Activated CD4-positive, alpha-beta T cell treated with anti-CD3 and anti-CD28 coated beads for 36 hours (primary cell): ENCODE measurements at regions not wholly inside any gene's neighbourhood (a gene's known extent, or its start where the extent isn't known, plus 50 kb on each side); places are given as distances from the start of the nearest gene placed in this dataset.
"Not testable (repeated sequence)": the region's sequence is repeated elsewhere in the genome, so short reads cannot be mapped to it uniquely, and the experiment has no call there.

ENCODE experiments used
- ATAC-seq: fragments of 200-7000 bp; cut with Tn5 transposase; one replicate; pipeline ENCODE4 v1.10.0; 2021; ENCODE audit warnings: mild to moderate bottlenecking, moderate library complexity
- CTCF ChIA-PET: fragments of 350-600 bp; sonication (Branson Sonifier 250); formaldehyde crosslinking; loops from one replicate; lab custom pipeline; 2021; ENCODE audit warnings: antibody characterized with exemption; lab: Charles Lee
- POLR2A ChIA-PET: fragments of 350-600 bp; sonication (Branson Sonifier 250); formaldehyde crosslinking; loops from one replicate; lab custom pipeline; 2021; ENCODE audit warnings: antibody characterized with exemption, inconsistent platforms; lab: Charles Lee
- DNase-seq: peaks from one replicate; pipeline ENCODE4 v3.0.0-alpha.2; 2020
- H3K27ac Mint-ChIP-seq: one replicate; pipeline ENCODE4 v1.8.0; 2021; ENCODE audit warnings: mixed read lengths
- H3K27me3 Mint-ChIP-seq: one replicate; pipeline ENCODE4 v1.8.0; 2021; ENCODE audit warnings: mixed read lengths
- H3K36me3 Mint-ChIP-seq: one replicate; pipeline ENCODE4 v1.8.0; 2021; ENCODE audit warnings: low read depth, mixed read lengths
- H3K4me1 Mint-ChIP-seq: one replicate; pipeline ENCODE4 v1.8.0; 2021; ENCODE audit warnings: mixed read lengths
- H3K4me3 Mint-ChIP-seq: one replicate; pipeline ENCODE4 v1.8.0; 2021; ENCODE audit warnings: mild to moderate bottlenecking, moderate library complexity, mixed read lengths
- H3K9me3 Mint-ChIP-seq: one replicate; pipeline ENCODE4 v1.8.0; 2021; ENCODE audit warnings: low read depth, mixed read lengths
- intact Hi-C, 2 experiments: fragments of 100-400 bp; cut with DNase I in 1 of 2; cut with micrococcal nuclease in 1 of 2; formaldehyde crosslinking; loops; one replicate each; pipeline versions ENCODE4 v1.14.2 to v1.15.1; 2022 to 2024; cut with DNase I, micrococcal nuclease

DNA sequence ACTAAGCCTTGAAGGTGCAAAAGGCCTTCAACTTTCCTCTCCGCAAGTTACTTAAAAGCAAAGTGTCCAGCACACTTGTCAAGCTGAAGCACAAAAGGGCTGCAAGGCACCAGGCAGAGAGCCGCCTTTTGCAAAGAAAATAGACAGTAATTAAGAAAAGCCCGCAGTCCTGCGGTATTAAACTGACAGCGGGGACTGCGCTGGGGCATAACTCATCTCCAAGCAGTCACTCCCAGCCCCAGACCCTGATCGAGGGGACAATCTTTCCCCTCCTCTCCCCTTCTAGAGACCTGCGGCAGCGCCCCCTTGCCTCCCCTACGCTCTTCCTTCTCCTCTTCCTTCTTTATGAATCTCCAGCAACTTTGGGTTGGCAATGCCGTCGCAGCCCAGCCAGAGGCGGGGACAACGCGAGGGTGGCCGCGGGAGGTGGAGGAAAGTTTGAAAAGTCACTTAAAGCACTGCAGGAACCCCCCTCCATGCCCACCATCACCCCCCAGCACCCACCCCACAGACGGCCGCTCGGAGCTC is 200.9 kb upstream of the CAND1 start:
- Mint-ChIP-seq H3K36me3 (no peaks in the 10 kb centered on the region), H3K27me3 (peaks cover 33% of the 10 kb centered on the region), H3K4me3 (peak overlapping the region; percentile 80), H3K27ac (no peak overlapping the region), H3K4me1 (peaks cover 18% of the 10 kb centered on the region), H3K9me3 (no peaks in the 10 kb centered on the region)
- peak; percentile 17 for ATAC-seq
- intact Hi-C loops, result loop anchor here in 1 of 2 experiments (2.0 kb wide), 1 partner anchor 201 kb away; the partner anchor contains the start of gene CAND1
- CTCF ChIA-PET, result interaction anchor here (0.7 to 1.2 kb wide), 5 partner anchors 74 to 249 kb away, joined by 3 to 4 read pairs (median 3); no protein-coding TSS in a partner anchor
- DNase-seq, result peak; percentile 29
- POLR2A ChIA-PET, result interaction anchor here (1.9 kb wide), 1 partner anchor 201 kb away, joined by 6 read pairs; the partner anchor contains the start of gene CAND1

DNA sequence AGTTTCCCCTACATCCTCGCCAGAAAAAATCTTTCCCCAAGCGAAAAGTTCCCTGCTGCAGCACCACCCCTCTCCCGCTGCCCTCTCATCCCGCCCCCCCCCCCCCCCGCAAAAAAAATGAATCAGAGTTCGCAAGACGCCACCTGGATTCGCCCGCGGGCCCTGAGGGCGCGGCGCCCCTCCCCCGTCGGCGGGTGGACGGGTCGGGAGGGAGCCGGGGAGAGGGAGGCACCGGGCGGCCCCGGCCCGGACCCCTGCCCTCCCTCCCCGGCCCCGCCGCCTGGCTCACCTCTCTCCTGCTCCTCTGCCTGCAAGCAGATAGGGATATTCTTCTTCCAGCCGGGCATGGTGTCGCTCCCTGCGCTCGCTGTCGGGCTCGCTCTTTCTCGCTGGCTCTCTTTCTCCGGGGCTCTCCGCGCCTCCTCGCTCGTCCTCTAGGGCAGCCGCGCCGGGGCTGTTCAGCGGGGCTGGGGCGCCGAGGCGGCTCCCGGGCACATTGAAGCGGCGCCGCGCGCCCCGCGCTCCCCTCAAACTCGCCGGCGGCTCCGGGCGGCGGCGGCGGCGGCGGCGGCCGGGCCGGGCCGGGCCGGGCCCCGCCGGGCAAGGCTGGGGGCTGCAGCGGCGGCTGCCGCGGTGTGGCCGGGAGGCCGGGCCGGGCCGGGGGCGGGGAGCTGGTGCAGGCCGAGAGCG is 200.3 kb upstream of the CAND1 start:
- H3K9me3 Mint-ChIP-seq, result no peaks in the 10 kb centered on the region
- peaks cover 33% of the 10 kb centered on the region for H3K27me3 Mint-ChIP-seq
- H3K27ac Mint-ChIP-seq, result no peak overlapping the region
- ATAC-seq, result peak; percentile 63
- ChIA-PET POLR2A (interaction anchor here (1.9 kb wide), 1 partner anchor 201 kb away, joined by 6 read pairs; the partner anchor contains the start of gene CAND1), CTCF (interaction anchor here (0.7 to 1.0 kb wide), 6 partner anchors 50 to 250 kb away, joined by 3 to 4 read pairs (median 3); partner anchors contain the start of gene CAND1)
- no peaks in the 10 kb centered on the region for H3K36me3 Mint-ChIP-seq
- intact Hi-C loops, result loop anchor here (1.0 to 2.0 kb wide), 2 partner anchors 200 kb away; partner anchors contain the start of gene CAND1 (in 2 of the 2)
- H3K4me1 Mint-ChIP-seq, result peaks cover 18% of the 10 kb centered on the region
- DNase-seq, result peak; percentile 67
- H3K4me3 Mint-ChIP-seq, result peak overlapping the region; percentile 80

DNA sequence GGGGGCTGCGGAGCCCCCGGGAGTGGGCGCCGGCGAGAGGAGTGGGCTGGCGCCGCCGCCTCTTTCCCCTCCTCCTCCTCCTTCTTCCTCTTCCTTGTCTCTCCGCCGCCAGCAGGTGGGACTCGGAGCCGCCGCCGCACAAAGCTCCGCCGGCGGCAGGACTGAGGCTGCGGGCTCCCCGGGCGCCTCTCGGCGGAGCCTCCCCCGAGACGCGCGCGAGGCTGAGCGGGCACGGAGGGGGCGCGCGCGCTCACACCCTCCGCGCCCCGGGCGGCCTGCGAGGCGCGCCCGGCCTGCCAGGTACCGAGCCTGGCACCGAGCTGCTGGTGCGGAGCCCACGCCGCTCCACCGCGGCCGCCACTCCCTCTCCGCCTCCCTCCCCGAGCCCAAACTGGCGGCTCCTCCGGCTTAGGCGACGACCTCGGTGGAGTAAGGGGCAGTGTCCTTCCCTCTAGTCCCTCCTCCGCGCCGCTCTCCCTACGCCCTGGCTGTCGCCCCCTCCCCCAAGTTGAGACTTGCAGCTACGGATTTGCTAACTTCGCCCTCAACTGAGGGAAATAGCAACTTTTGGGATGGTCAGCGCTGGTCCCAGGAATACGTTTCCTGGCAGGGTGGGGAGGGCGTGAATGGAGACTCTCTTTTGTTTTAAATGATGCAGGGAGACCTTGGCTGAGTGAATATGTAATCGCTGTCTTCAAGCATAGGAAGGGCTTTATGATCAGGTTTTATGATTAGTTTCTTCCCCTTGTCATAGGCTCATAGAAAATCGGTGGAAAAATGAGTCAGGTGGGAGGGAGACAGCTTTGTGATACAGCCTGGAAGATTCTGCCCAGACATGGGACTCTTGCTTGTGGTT is 199.5 kb upstream of the CAND1 start:
- DNase-seq (peak; percentile 66), ATAC-seq (peak; percentile 71)
- H3K36me3 Mint-ChIP-seq, result no peaks in the 10 kb centered on the region
- no peaks in the 10 kb centered on the region for H3K9me3 Mint-ChIP-seq
- ChIA-PET CTCF (interaction anchor here (0.6 to 1.0 kb wide), 3 partner anchors 33 to 199 kb away, joined by 3 read pairs; partner anchors contain the start of gene CAND1), POLR2A (interaction anchor here (0.6 to 1.9 kb wide), 2 partner anchors 200 to 831 kb away, joined by 4 to 6 read pairs; partner anchors contain the start of gene CAND1)
- H3K4me3 Mint-ChIP-seq, result peak overlapping the region; percentile 80
- H3K27me3 Mint-ChIP-seq, result peaks cover 33% of the 10 kb centered on the region
- H3K4me1 Mint-ChIP-seq, result peaks cover 18% of the 10 kb centered on the region
- intact Hi-C loops, result loop anchor here (1.0 to 10.0 kb wide), 3 partner anchors 125 to 200 kb away; partner anchors contain the start of gene CAND1 (in 2 of the 2)
- H3K27ac Mint-ChIP-seq, result peak overlapping the region; percentile 72

DNA sequence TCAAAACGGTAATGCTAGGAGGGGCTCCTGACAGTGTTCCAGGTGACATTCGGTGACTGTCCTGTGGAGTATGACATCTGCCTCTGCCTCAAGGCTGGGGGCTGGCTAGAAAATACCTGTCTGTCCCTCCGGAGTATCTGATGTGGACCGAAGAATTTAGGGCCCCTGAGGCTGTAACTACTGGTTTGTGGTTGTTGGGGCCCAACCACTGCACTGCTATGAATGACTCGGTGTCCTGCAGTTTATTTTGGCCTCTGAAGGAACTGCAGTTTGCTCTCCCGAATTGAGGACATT is 198.9 kb upstream of the CAND1 start:
- Mint-ChIP-seq H3K27me3 (peaks cover 37% of the 10 kb centered on the region), H3K4me1 (peaks cover 18% of the 10 kb centered on the region), H3K36me3 (no peaks in the 10 kb centered on the region), H3K4me3 (peak overlapping the region; percentile 80), H3K9me3 (no peaks in the 10 kb centered on the region), H3K27ac (no peak overlapping the region)
- POLR2A ChIA-PET, result no interaction called here
- intact Hi-C loops, result loop anchor here in 1 of 2 experiments (10.0 kb wide), 1 partner anchor 125 kb away; no protein-coding TSS in a partner anchor
- DNase-seq, result peak; percentile 9
- CTCF ChIA-PET, result interaction anchor here (0.6 kb wide), 1 partner anchor 32 kb away, joined by 3 read pairs; no protein-coding TSS in a partner anchor
- peak; percentile 7 for ATAC-seq

DNA sequence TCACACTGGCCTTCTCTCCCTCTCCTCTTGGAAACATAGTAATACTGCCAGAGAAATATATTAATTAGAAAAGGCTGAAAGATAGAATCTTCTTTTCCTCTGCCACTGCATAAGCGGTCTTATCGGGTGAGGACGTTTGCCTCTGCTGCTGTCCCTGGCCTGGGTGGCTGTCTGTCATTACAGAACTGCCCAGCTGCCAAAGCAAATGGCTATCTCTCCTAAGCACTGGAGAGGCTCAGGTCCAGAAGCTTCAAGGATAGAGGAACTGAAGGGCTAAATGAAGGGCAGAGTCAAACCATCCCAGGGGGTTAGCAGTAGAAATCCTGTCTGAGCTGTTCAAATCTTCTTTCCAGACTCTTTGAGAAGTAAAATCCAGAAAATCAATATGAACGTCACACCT is 198.6 kb upstream of the CAND1 start:
- H3K27me3 Mint-ChIP-seq, result peaks cover 40% of the 10 kb centered on the region
- ATAC-seq (no peak), DNase-seq (no peak)
- H3K36me3 Mint-ChIP-seq, result no peaks in the 10 kb centered on the region
- ChIA-PET POLR2A (no interaction called here), CTCF (no interaction called here)
- intact Hi-C loops, result loop anchor here in 1 of 2 experiments (10.0 kb wide), 1 partner anchor 126 kb away; no protein-coding TSS in a partner anchor
- H3K4me3 Mint-ChIP-seq, result peak overlapping the region; percentile 80
- H3K9me3 Mint-ChIP-seq, result no peaks in the 10 kb centered on the region
- peaks cover 18% of the 10 kb centered on the region for H3K4me1 Mint-ChIP-seq
- H3K27ac Mint-ChIP-seq, result no peak overlapping the region

DNA sequence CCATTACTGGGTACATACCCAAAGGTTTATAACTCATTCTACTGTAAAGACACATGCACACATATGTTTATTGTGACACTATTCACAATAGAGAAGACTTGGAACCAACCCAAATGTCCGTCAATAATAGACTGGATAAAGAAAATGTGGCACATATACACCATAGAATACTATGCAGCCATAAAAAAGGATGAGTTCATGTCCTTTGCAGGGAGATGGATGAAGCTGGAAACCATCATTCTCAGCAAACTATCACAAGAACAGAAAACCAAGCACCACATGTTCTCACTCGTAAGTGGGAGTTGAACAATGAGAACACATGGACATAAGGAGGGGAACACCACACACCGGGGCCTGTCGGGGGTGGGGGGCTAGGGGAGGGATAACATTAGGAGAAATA is 196.9 kb upstream of the CAND1 start:
- intact Hi-C loops, result loop anchor here in 1 of 2 experiments (10.0 kb wide), 1 partner anchor 127 kb away; no protein-coding TSS in a partner anchor
- peaks cover 42% of the 10 kb centered on the region for H3K27me3 Mint-ChIP-seq
- ATAC-seq, H3K36me3 Mint-ChIP-seq, POLR2A ChIA-PET, H3K4me3 Mint-ChIP-seq, H3K9me3 Mint-ChIP-seq, H3K27ac Mint-ChIP-seq, DNase-seq, CTCF ChIA-PET: not testable (repeated sequence)
- peaks cover 20% of the 10 kb centered on the region for H3K4me1 Mint-ChIP-seq

DNA sequence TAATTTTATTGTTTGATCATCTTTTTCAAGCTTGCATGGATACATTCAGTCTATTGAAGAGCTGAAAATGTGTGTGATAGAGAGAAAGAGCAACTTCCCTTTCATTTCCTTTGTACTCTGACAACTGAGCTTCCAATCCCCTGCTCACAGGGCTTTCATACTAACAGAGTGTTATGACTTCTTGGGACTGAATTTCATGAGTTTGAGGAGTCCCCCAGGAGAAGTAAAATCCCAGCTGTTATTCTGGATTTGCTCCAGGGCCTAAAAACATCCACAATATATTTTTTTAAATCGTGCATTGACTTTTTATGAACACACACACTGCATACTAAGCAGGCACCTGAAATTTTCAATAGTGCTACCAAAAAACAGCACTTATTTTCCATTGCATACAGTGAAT is 195.8 kb upstream of the CAND1 start:
- CTCF ChIA-PET, result interaction anchor here (0.7 kb wide), 1 partner anchor 132 kb away, joined by 3 read pairs; no protein-coding TSS in a partner anchor
- H3K4me1 Mint-ChIP-seq, result peaks cover 14% of the 10 kb centered on the region
- no peaks in the 10 kb centered on the region for H3K36me3 Mint-ChIP-seq
- no peak overlapping the region for H3K4me3 Mint-ChIP-seq
- H3K9me3 Mint-ChIP-seq, result no peaks in the 10 kb centered on the region
- H3K27ac Mint-ChIP-seq, result no peak overlapping the region
- POLR2A ChIA-PET, result no interaction called here
- no peak for ATAC-seq
- H3K27me3 Mint-ChIP-seq, result peaks cover 36% of the 10 kb centered on the region
- no peak for DNase-seq
- intact Hi-C loops, result loop anchor here in 1 of 2 experiments (10.0 kb wide), 1 partner anchor 129 kb away; no protein-coding TSS in a partner anchor

DNA sequence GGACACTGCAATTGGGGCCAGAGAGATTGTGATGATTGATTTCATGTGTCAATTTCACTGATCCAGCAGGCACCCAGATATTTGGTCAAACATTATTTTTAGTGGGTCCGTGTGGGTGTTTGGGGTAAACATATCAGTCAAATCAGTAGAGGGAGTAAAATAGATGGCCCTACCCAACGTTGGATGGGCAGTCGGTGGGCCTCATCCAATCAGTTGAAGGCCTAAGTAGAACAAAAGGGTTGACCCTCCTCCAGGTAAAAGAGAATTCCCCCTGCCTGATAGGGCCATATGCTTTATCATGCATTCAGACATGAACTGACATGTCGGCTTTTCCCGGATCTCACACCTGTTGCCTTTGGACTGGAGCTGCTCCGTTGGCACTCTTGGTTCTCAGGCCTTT is 195.1 kb upstream of the CAND1 start:
- Mint-ChIP-seq H3K4me3 (no peak overlapping the region), H3K27me3 (peaks cover 36% of the 10 kb centered on the region), H3K4me1 (peaks cover 12% of the 10 kb centered on the region), H3K27ac (no peak overlapping the region), H3K36me3 (no peaks in the 10 kb centered on the region), H3K9me3 (no peaks in the 10 kb centered on the region)
- POLR2A ChIA-PET, result no interaction called here
- intact Hi-C loops, result loop anchor here in 1 of 2 experiments (10.0 kb wide), 1 partner anchor 129 kb away; no protein-coding TSS in a partner anchor
- DNase-seq, result no peak
- no peak for ATAC-seq
- CTCF ChIA-PET, result interaction anchor here (1.1 to 1.7 kb wide), 2 partner anchors 10 to 11 kb away, joined by 3 to 5 read pairs; no protein-coding TSS in a partner anchor

DNA sequence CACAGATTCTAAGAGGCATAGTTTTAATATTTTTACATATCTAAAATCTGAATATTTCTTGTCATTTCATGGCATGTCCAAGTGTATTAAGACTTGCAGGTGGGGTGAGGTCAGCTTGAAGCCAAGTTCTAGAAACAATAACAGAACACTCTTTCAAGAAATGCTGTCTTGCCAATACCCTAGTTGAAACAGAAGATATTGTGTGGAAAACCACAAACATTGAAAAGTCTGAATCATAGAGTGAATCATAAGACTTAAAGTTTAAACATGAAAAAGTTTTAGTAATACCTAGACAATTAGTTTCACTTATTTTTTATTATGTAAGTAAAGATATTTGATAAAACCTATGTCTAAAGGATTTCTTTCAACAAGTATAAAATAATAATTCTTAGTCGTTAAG is 191.5 kb upstream of the CAND1 start:
- Mint-ChIP-seq H3K4me1 (peaks cover 9% of the 10 kb centered on the region), H3K27ac (no peak overlapping the region), H3K9me3 (no peaks in the 10 kb centered on the region), H3K4me3 (no peak overlapping the region), H3K27me3 (peaks cover 31% of the 10 kb centered on the region), H3K36me3 (no peaks in the 10 kb centered on the region)
- ATAC-seq (peak; percentile 58), DNase-seq (peak; percentile 5)
- ChIA-PET POLR2A (no interaction called here), CTCF (interaction anchor here (0.6 kb wide), 1 partner anchor 290 kb away, joined by 3 read pairs; no protein-coding TSS in a partner anchor)
- intact Hi-C loops, result loop anchor here (2.0 to 10.0 kb wide), 4 partner anchors 133 to 1420 kb away; no protein-coding TSS in a partner anchor

DNA sequence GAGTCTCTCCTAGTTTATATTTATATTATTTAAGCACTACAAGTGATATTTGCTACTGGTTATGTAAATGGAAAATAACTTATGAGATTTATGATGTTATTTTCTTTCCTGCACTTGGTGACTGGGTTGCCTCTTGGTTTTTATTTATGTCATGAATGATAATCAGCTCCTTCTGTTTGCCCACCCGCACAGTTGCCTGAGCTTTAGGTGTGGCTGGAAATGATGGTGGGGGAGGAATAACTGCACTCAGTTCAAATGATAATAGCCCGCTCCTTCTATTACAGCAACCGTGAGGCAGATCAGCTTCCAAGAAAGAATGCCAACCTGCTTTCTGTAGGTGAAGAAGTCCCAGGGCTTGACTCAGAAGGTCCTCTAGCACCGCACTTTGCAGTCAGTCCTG is 190.2 kb upstream of the CAND1 start:
- Mint-ChIP-seq H3K4me3 (no peak overlapping the region), H3K36me3 (no peaks in the 10 kb centered on the region), H3K27me3 (peaks cover 36% of the 10 kb centered on the region), H3K27ac (no peak overlapping the region), H3K9me3 (no peaks in the 10 kb centered on the region), H3K4me1 (peaks cover 9% of the 10 kb centered on the region)
- intact Hi-C loops, result loop anchor here (5.0 to 10.0 kb wide), 3 partner anchors 134 to 1422 kb away; no protein-coding TSS in a partner anchor
- CTCF ChIA-PET, result no interaction called here
- no peak for ATAC-seq
- POLR2A ChIA-PET, result no interaction called here
- no peak for DNase-seq
